Embryonic facial prominence (tissue), 1 donor: ENCODE measurements at regions not wholly inside any gene's neighbourhood (a gene's known extent, or its start where the extent isn't known, plus 50 kb on each side); places are given as distances from the start of the nearest gene placed in this dataset.
"Not testable (repeated sequence)": the region's sequence is repeated elsewhere in the genome, so short reads cannot be mapped to it uniquely, and the experiment has no call there.

Source experiments
- DNase-seq: peaks from one replicate; pipeline ENCODE4 v3.0.0-alpha.2; 2016; ENCODE audit errors: extremely low spot score

DNA sequence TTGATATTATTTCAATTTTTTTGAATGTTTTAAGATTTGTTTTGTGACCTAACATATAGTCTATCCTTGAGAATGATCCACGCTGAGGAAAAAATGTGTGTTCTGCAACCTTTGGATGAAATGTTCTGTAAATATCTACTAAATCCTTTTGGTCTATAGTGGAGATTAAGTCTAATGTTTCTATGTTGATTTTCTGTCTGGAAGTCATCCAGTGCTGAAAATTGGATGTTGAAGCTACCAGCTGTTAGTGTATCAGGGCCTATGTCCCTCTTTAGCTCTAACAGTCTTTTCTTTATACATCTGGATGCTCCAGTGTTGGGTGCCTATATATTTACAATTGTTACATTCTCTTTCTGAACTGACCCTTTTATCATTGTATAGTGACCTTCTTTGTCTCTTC, 422.3 kb downstream of the TMEM232 start:
- DNase-seq = no peak

- DNase-seq = no peak
These were observed 419.8 kb downstream of the TMEM232 start for GRCh38 chr5:110306650-110307049.

- no peak for DNase-seq
These were observed 417.2 kb downstream of the TMEM232 start for GRCh38 chr5:110309222-110309621.

DNA sequence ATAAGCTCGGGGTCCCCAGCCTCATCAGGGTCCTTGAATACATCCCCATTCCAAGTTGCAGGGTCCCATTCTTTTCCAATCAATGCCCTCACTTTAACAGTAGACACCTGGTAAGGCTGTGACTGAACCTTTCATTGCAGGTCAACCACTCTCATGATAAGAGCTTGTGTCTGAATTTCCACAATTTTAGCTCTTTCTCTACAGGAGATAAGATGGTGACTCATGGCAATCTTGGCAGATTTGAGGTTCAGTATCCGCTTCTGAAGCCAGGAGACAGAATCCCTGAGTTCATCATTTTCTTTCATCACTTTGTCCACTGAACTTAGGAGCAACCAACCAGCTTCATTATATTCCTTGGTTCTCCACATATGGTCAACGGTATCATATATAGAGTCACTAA, 409.9 kb downstream of the TMEM232 start:
- not testable (repeated sequence) for DNase-seq

DNA sequence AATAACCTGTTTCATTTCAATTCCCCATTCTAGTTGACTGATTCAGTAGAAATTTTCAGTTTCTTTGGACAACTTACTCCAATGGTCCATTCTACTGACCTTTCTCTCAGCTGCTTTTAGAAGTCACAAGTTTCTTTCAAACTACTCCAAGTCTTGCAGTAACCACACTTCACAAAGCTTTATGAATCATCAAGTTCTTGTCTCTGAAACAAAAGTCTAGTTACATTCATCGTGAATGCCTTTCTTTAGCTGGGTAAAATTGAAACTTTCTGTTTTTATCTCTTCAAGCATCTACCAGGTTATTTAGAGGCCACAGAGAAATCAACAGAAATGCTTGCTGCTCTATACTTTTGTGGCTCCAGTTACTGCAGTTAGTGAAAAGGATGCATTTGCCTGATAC, 405.4 kb downstream of the TMEM232 start:
- DNase-seq = no peak

GRCh38 chr5:110323357-110323756, 403.1 kb downstream of the TMEM232 start:
- DNase-seq = no peak

- DNase-seq = no peak
These were observed 402.6 kb downstream of the TMEM232 start for GRCh38 chr5:110323832-110324231.

DNA sequence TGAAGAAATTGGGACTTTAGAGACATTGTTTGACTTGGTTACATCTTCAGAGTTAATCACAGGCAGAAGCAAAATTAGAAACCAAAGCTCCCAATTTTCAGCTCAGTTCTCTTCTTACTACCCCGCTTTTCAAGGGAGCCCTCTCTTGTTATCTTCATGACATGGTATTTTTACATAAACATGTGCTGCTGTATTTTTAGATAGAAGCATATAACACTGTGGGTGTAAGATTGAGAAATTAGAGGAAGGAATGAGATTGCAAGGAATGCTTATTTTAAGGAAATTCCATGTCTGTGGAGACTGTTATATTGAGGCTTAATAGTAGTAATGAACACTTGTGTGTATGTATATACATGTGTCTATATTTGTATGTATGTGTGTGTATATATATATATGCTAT, 401.6 kb downstream of the TMEM232 start:
- no peak for DNase-seq

- no peak for DNase-seq
These were observed 396.4 kb downstream of the TMEM232 start for GRCh38 chr5:110329955-110330525.

DNA sequence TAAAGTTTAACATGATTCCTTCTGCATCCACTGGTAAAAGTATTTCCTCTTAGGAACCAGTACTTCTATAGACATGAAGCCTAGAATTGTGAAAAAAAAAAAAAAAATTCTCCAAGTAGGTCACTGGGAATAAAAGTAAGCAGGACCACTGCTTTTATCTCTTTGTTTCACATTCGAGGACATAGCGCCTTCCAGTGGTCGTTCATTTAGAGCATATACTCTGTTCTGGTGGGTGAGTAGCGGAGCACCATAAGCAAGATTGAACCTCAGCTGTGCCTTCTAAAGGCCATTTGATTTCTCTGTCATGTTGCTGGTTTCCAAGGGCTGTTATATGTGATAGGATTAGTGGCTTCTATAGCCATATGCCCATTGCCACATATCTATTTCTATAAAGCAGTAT, 393.1 kb downstream of the TMEM232 start:
- no peak for DNase-seq

DNA sequence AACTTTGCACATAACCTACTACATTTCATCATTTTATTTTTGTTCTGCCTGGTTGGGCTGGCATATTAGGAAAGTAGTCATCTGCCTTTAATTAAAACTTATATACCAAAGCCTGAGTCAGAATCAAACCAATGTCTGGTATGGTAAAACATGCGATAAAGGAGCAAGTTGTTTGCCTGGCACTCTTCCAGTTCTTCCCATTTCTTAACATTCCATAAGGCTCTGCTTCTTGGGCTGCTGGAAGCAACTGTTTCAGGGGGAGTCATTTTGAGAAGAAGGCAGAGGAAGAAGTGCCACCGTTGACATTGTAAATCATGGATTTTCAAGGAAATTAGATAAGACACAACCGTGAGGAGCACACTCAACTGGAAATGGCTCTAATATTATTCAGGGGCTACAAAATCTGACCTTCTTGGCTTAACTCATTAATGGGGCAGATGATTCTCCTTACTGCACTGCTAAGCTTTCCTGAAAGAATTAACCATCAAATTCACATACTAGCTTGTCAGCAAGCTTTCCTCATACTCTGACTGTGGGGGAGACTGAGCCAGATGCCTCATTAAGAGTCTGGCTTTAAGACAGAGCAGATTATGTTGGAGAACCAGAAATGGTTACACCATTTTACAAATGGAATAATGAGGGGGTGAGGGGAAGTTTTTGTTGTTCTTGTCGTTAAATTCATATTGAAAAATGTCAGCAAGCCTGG, 391.0 kb downstream of the TMEM232 start:
- no peak for DNase-seq

- no peak for DNase-seq
These were observed 388.0 kb downstream of the TMEM232 start for GRCh38 chr5:110338341-110339083.

GRCh38 chr5:110339399-110339798, 387.1 kb downstream of the TMEM232 start:
- DNase-seq = no peak

GRCh38 chr5:110341836-110342235, 384.6 kb downstream of the TMEM232 start:
- no peak for DNase-seq

DNA sequence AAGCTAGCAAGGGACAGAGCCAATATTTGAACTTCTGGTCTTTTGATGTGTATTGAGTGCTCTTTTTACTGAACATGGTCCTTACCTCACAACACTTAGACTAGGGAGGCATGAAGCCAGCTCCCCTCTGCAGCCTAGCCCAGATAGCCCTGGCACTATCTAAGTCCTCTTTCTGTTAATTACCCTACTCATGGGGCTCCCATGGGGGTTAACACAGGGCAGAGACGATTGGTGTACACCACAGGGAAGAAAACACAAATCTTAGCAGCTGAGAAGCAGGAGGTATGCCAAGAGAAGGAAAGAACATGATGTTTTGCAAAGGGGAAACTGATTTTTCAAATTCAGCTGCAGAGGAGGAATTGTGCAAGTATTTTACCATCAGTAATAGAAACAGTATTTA, 383.8 kb downstream of the TMEM232 start:
- DNase-seq = no peak

- no peak for DNase-seq
These were observed 382.9 kb downstream of the TMEM232 start for GRCh38 chr5:110343616-110344015.

GRCh38 chr5:110345623-110346022, 380.8 kb downstream of the TMEM232 start:
- no peak for DNase-seq

- no peak for DNase-seq
These were observed 379.5 kb downstream of the TMEM232 start for GRCh38 chr5:110346893-110347358.

DNA sequence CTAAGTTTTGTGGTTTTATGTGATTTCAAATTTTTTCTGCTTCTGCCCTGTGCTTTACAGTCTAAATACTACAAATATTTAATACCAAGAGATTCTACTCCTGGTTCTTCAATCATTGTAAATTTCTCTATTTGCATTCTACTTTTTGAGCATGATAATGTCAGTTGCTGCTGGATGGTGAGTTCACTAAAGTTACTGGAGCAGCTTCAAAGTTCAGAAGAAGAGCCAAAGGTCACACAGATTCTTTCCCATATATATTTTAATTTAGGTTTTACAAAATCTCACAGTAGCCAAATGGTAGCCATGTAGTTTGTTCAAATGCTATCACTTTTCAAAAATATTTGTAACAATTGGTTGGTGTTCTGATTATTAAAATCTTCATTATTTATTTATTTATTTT, 378.7 kb downstream of the TMEM232 start:
- DNase-seq = no peak

GRCh38 chr5:110351430-110351829, 375.0 kb downstream of the TMEM232 start:
- DNase-seq = no peak

DNA sequence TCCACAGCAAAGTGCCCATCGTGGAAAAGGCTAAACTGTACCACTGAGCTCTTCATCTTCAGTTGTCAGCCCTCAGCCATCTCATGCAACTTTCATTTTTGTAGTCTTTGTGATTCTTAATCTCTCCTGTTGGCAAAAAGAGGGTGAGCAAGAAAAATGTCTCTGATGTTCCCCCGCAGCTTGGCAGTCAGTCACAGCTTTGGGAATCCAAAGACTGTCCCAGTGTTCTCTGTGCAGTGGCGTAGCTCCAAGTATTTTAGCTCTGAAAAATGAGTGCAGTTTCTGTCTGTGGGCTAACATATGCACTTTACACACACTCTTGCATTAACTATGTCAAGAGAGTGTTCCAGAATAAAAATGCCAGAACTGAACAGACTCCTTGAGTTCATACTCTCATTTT, 372.2 kb downstream of the TMEM232 start:
- no peak for DNase-seq

DNA sequence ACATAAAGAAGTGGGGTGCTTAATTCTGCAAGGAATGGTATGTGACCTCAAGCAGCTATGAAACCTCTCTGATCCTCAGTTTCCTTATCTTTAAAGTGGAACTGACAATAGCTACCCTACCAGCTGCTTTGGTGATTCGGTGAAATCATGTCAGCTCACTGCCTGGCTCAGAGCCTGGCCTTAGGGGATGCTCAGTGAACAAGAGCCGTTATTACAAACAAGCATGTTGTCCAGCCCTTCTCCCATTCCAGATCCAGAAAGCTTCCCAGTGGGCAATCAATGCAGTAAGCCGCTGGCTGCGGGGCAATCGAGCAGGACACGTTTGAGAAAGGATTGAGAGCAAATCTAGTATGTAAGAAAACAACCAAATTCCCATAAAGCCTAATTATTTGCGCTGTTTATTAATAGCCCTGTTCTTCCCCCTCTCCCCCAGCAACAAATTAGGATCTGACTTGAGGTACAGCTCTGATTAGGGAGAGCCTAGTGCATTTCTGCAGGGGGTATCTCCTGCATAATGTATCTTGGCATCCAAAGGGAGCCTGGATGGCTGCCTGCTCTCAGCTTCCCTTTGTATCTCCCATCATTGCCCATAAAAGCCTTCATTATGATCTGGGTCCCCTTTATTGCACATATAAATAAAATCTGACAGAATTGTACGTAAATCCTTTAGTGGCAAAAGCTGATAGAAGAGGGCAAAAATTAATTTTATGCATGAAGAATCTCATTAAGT, 371.4 kb downstream of the TMEM232 start:
- no peak for DNase-seq
